Astrocyte (in vitro differentiated cells and primary cell): ENCODE measurements at regions not wholly inside any gene's neighbourhood (a gene's known extent, or its start where the extent isn't known, plus 50 kb on each side); places are given as distances from the start of the nearest gene placed in this dataset.

Experiments used
- CTCF ChIP-seq: IDR thresholded peaks from 2 replicates; pipeline ENCODE4 v1.5.1; 2011; ENCODE audit warnings: low read depth, mild to moderate bottlenecking, inconsistent platforms, low read length, moderate library complexity; ENCODE audit not compliant: insufficient read depth
- EZH2 ChIP-seq: IDR thresholded peaks from 2 replicates; pipeline ENCODE4 v1.6.1; 2012; ENCODE audit warnings: mild to moderate bottlenecking, low read length, inconsistent platforms; ENCODE audit not compliant: insufficient read depth

- TF ChIP-seq CTCF (no peak), EZH2 (no peak)
Observed at GRCh38 chr3:124296406-124296805, 304.5 kb upstream of the ROPN1 start.
